Breast epithelium (tissue), 4 donors: ENCODE measurements at regions not wholly inside any gene's neighbourhood (a gene's known extent, or its start where the extent isn't known, plus 50 kb on each side); places are given as distances from the start of the nearest gene placed in this dataset.
"Not testable (repeated sequence)": the region's sequence is repeated elsewhere in the genome, so short reads cannot be mapped to it uniquely, and the experiment has no call there.

ENCODE experiments used
- DNase-seq, 2 donors: peaks; one replicate each; pipeline ENCODE4 v3.0.0-alpha.2; 2019; ENCODE audit warnings: low spot score in 2 of 2
- H3K27ac ChIP-seq, 2 donors: fragments of 200-600 bp; sonication (generic) in 1 of 2; one replicate each; pipeline ENCODE4 v1.5.1; 2016 to 2019; ENCODE audit warnings: mild to moderate bottlenecking in 1 of 2
- H3K27me3 ChIP-seq, 2 donors: fragments of 200-600 bp; sonication (generic) in 1 of 2; one replicate each; pipeline versions ENCODE4 v1.5.1 to v1.6.0; 2017 to 2019; ENCODE audit warnings: control low read depth in 1 of 2, mild to moderate bottlenecking in 1 of 2
- H3K36me3 ChIP-seq: fragments of 200-600 bp; one replicate; pipeline ENCODE4 v1.5.1; 2019
- H3K4me1 ChIP-seq, 2 donors: fragments of 200-600 bp; sonication (generic); one replicate each; pipeline ENCODE4 v1.5.1; 2016 to 2019; ENCODE audit warnings: control low read depth in 1 of 2
- H3K4me3 ChIP-seq, 3 donors: fragments of 200-600 bp; sonication (generic); 1 replicate in 2 of 3; 2 replicates in 1 of 3; pipeline ENCODE4 v1.5.1; 2016 to 2019; ENCODE audit warnings: mild to moderate bottlenecking in 3 of 3, moderate library complexity in 2 of 3
- H3K9me3 ChIP-seq, 2 donors: fragments of 200-600 bp; sonication (generic) in 1 of 2; one replicate each; pipeline ENCODE4 v1.5.1; 2016 to 2019; ENCODE audit warnings: control low read depth in 1 of 2
- POLR2A ChIP-seq: fragments of 450-650 bp; IDR thresholded peaks from one replicate; pipeline ENCODE4 v1.6.1; 2016; ENCODE audit warnings: antibody characterized with exemption, mild to moderate bottlenecking, moderate library complexity
- POLR2AphosphoS5 ChIP-seq, 3 donors: sonication (generic); formaldehyde crosslinking; IDR thresholded peaks; one replicate each; pipeline ENCODE4 v1.6.1; 2017; ENCODE audit warnings: antibody characterized with exemption in 3 of 3
- intact Hi-C: fragments of 100-400 bp; cut with DNase I; formaldehyde crosslinking; loops from one replicate; pipeline ENCODE4 v1.15.1; 2023; ENCODE audit warnings: low total_unique reads
- TF ChIP-seq, protein P1 (sequence below), 3 donors: fragments of 450-650 bp; IDR thresholded peaks; one replicate each; pipeline ENCODE4 v1.5.1; 2016 to 2017; ENCODE audit warnings: antibody characterized with exemption in 3 of 3, mild to moderate bottlenecking in 3 of 3, moderate library complexity in 3 of 3

DNA sequence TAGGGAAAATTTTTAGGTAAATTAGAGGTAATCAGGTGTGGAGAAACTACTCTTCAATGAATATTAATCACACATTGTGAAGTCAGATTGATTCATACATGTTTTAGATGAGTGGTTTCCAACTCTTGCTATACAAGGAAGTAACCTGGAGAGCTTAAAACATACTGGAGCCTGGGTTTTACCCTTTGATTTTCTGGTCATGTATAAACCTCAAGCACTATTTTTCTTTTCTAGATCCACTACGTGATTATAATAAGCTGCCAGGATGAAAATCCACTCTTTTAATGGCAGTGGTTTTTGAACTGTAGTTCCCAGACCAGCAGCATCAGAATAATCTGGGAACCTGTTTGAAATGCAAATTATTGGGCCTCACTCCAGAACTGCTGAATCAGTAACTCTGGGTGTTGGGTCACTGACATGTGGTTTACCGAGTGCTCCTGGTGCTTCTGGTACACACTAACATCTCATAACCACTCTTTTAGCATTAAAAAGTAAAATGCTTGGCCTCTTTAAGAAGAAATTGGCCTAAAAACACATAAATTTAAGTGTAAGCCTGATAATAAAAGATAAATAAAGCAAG is 63.4 kb downstream of the DCAF12L1 start:
- H3K4me1 ChIP-seq, result no peaks in the 10 kb centered on the region
- H3K27ac ChIP-seq, result no peak overlapping the region
- intact Hi-C loops, result loop anchor here (10.0 kb wide), 1 partner anchor 356 kb away; no protein-coding TSS in a partner anchor
- TF ChIP-seq POLR2AphosphoS5 (IDR thresholded peaks at IDR 0.05), result no peak
- TF ChIP-seq, protein P1, sequence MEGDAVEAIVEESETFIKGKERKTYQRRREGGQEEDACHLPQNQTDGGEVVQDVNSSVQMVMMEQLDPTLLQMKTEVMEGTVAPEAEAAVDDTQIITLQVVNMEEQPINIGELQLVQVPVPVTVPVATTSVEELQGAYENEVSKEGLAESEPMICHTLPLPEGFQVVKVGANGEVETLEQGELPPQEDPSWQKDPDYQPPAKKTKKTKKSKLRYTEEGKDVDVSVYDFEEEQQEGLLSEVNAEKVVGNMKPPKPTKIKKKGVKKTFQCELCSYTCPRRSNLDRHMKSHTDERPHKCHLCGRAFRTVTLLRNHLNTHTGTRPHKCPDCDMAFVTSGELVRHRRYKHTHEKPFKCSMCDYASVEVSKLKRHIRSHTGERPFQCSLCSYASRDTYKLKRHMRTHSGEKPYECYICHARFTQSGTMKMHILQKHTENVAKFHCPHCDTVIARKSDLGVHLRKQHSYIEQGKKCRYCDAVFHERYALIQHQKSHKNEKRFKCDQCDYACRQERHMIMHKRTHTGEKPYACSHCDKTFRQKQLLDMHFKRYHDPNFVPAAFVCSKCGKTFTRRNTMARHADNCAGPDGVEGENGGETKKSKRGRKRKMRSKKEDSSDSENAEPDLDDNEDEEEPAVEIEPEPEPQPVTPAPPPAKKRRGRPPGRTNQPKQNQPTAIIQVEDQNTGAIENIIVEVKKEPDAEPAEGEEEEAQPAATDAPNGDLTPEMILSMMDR (IDR thresholded peaks at IDR 0.05), result no peak
- TF ChIP-seq POLR2A, result no peak
- peaks cover 0 to 3% of the 10 kb centered on the region in 2 donors for H3K9me3 ChIP-seq
- no peaks in the 10 kb centered on the region for H3K27me3 ChIP-seq
- no peak overlapping the region for H3K4me3 ChIP-seq
- no peak for DNase-seq
- H3K36me3 ChIP-seq, result no peaks in the 10 kb centered on the region

DNA sequence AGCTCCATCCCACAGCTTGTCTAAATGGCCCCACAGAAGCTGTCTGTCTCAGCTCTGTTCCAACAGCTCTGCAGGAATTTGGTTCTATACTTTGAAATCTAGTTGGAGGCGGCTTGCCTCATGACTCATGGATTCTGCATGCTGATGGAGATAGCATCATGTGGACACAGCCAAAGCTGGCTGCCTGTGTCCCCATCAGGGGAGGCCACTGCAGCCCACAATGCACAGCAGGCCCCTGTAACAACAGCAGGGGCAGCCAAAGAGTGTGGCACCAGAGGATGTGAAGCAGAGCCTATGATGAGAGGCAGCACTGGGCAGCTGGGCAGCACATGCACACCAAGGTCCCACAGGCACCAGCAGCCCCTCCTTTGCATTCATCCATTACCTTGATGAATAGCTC is 67.2 kb downstream of the DCAF12L1 start:
- no peaks in the 10 kb centered on the region for H3K9me3 ChIP-seq
- H3K27me3 ChIP-seq, result no peaks in the 10 kb centered on the region
- no peak overlapping the region for H3K4me3 ChIP-seq
- H3K36me3 ChIP-seq, result no peaks in the 10 kb centered on the region
- DNase-seq, result no peak
- H3K4me1 ChIP-seq, result no peaks in the 10 kb centered on the region
- no peak overlapping the region for H3K27ac ChIP-seq
- TF ChIP-seq POLR2AphosphoS5 (IDR thresholded peaks at IDR 0.05) (no peak), POLR2A (no peak)
- TF ChIP-seq, protein P1 (IDR thresholded peaks at IDR 0.05), result no peak
- intact Hi-C loops, result loop anchor here (10.0 kb wide), 1 partner anchor 359 kb away; no protein-coding TSS in a partner anchor

DNA sequence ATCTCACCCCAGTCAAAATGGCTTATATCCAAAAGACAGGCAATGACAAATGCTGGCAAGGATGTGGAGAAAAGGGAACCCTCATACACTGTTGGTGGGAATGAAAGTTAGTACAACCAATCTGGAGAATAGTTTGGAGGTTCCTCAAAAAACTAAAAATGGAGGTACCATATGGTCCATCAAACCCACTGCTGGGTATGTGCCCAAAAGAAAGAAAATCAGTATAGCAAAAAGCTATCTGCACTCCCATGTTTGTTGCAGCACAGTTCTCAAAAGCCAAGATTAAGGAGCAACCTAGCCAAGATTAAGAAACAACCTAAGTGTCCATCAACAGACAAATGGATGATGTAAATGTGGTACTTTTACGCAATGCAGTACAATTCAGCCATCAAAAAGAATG is 70.7 kb downstream of the DCAF12L1 start:
- H3K27ac ChIP-seq, result no peak overlapping the region
- H3K36me3 ChIP-seq, result no peaks in the 10 kb centered on the region
- H3K4me3 ChIP-seq, result no peak overlapping the region
- H3K9me3 ChIP-seq, result no peaks in the 10 kb centered on the region
- no peaks in the 10 kb centered on the region for H3K27me3 ChIP-seq
- TF ChIP-seq POLR2A, result no peak
- TF ChIP-seq POLR2AphosphoS5 (IDR thresholded peaks at IDR 0.05), result no peak
- intact Hi-C loops, result loop anchor here (10.0 kb wide), 1 partner anchor 363 kb away; no protein-coding TSS in a partner anchor
- DNase-seq, result no peak
- no peaks in the 10 kb centered on the region for H3K4me1 ChIP-seq

DNA sequence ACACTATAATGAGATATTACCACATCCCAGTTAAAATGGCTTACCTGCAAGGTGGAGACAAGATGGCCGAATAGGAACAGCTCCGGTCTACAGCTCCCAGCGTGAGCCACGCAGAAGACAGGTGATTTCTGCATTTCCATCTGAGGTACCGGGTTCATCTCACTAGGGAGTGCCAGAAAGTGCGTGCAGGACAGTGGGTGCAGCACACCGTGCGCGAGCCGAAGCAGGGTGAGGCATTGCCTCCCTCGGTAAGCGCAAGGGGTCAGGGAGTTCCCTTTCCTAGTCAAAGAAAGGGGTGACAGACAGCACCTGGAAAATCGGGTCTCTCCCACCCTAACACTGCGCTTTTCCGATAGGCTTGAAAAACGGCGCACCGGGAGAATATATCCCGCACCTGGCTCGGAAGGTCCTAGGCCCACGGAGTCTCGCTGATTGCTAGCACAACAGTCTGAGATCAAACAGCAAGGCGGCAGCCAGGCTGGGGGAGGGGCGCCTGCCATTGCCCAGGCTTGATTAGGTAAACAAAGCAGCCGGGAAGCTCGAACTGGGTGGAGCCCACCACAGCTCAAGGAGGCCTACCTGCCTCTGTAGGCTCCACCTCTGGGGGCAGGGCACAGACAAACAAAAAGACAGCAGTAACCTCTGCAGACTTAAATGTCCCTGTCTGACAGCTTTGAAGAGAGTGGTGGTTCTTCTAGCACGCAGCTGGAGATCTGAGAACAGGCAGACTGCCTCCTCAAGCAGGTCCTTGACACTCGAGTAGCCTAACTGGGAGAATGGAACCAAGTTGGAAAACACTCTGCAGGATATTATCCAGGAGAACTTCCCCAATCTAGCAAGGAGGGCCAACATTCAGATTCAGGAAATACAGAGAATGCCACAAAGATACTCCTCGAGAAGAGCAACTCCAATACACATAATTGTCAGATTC is 92.5 kb downstream of the DCAF12L1 start:
- H3K4me1 ChIP-seq, H3K4me3 ChIP-seq, H3K27ac ChIP-seq, H3K27me3 ChIP-seq, DNase-seq, H3K36me3 ChIP-seq, intact Hi-C loops, H3K9me3 ChIP-seq: not testable (repeated sequence)

DNA sequence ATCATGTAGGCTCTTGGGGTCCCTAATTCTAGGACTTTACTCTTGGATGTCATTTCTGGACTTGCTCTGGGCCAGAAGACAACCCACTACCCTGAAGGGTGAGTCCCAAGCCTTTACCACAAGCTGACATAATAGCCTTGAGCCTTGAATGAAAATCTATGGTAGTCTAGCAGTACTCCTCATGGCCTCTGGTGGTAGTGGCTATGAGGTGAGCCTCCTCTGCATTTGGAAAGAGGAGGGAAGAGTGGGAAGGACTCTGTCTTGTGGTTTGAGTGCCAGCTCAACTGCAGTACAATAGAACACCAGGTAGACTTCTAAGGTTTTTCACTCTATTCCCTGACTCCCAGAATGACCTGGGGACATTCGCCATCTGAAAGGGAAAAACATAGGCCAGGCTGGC is 96.5 kb downstream of the DCAF12L1 start:
- TF ChIP-seq POLR2AphosphoS5 (IDR thresholded peaks at IDR 0.05) (no peak), POLR2A (no peak)
- TF ChIP-seq, protein P1 (IDR thresholded peaks at IDR 0.05), result no peak
- Histone ChIP-seq H3K4me3 (no peak overlapping the region), H3K27me3 (no peaks in the 10 kb centered on the region), H3K9me3 (no peaks in the 10 kb centered on the region), H3K4me1 (no peaks in the 10 kb centered on the region), H3K36me3 (no peaks in the 10 kb centered on the region), H3K27ac (no peak overlapping the region)
- intact Hi-C loops, result no loop called here
- no peak for DNase-seq

DNA sequence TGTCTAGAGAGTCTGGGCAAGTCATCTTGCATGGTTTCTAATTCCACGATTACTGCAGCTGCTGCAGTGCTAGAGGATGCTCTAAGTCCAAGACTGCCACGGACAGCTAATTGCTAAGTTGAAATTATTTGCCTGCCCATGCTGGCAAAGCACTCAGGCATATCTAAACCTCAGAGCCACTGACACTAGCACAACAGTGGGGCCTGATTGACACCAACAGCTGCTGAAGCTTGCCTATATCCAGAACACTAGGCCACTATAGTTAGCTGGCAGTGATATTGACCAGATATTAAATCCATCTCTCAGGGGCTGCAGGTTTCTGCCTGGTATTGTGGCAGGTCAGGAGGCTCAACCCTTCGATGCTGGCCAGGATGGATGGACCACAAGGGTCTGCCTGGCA is 103.9 kb downstream of the DCAF12L1 start:
- Histone ChIP-seq H3K9me3 (peaks cover 0 to 22% of the 10 kb centered on the region in 2 donors), H3K4me1 (no peaks in the 10 kb centered on the region), H3K27ac (no peak overlapping the region), H3K36me3 (no peaks in the 10 kb centered on the region), H3K27me3 (no peaks in the 10 kb centered on the region), H3K4me3 (no peak overlapping the region)
- DNase-seq, result no peak
- TF ChIP-seq POLR2A, result no peak
- TF ChIP-seq, protein P1 (IDR thresholded peaks at IDR 0.05), result no peak
- TF ChIP-seq POLR2AphosphoS5 (IDR thresholded peaks at IDR 0.05), result no peak
- intact Hi-C loops, result no loop called here
